IPS DF 6.9 (cell line): ENCODE measurements at regions not wholly inside any gene's neighbourhood (a gene's known extent, or its start where the extent isn't known, plus 50 kb on each side); places are given as distances from the start of the nearest gene placed in this dataset.
A peak's percentile ranks its signal among the peaks of the same experiment; 100 is the strongest.

Source experiments
- DNase-seq: peaks from one replicate; pipeline ENCODE4 v3.0.0-alpha.2; 2013; ENCODE audit warnings: low read depth, low spot score
- H3K27ac ChIP-seq: one replicate; pipeline ENCODE4 v1.5.1; 2013; ENCODE audit warnings: low read length, control low read depth
- H3K27me3 ChIP-seq: 2 replicates; pipeline ENCODE4 v1.6.1; 2013; ENCODE audit warnings: mild to moderate bottlenecking, low read length; ENCODE audit not compliant: control insufficient read depth, insufficient read depth
- H3K36me3 ChIP-seq: 2 replicates; pipeline ENCODE4 v1.6.1; 2013; ENCODE audit warnings: low read length; ENCODE audit not compliant: control insufficient read depth, insufficient read depth
- H3K4me1 ChIP-seq: 2 replicates; pipeline ENCODE4 v1.6.1; 2013; ENCODE audit warnings: low read length; ENCODE audit not compliant: control insufficient read depth, insufficient read depth
- H3K4me3 ChIP-seq: 2 replicates; pipeline ENCODE4 v1.5.1; 2013; ENCODE audit warnings: mild to moderate bottlenecking, low read length
- H3K9me3 ChIP-seq: 2 replicates; pipeline ENCODE4 v1.6.1; 2013; ENCODE audit warnings: low read length, inconsistent platforms; ENCODE audit not compliant: control insufficient read depth, insufficient read depth
- WGBS: extraction: QIAGEN DNeasy Blood & Tissue Kit; methylation state at CpG from one replicate; pipeline ENCODE4 v1.1.7; 2013; ENCODE audit warnings: mixed read lengths, missing lambda C conversion rate; ENCODE audit not compliant: insufficient read length, insufficient coverage; 5-methylcytosine and 5-hydroxymethylcytosine counted together

DNA sequence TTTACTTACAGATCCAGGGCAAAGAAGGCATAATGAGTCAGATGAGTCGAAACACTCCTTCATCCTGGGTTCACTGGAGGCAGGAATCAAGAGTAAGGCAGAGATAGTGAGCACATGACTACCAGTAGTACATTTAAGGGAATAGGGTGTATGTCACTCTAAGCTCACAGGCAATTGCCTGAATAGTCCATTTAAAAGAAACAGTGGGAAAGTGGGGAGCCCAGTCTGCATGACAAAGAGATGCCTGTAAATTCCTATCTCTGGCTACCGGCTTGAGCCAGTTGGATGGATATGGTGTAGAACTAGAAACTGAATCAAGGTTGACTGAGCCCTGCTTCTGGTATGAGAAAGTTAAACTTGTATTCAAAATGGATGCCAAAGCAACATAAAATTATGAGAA is 861.5 kb upstream of the ZWINT start:
- no CpG with 5 or more reads among the region's 2 CpGs for WGBS
- peak; percentile 73 for DNase-seq
- Histone ChIP-seq H3K9me3 (no peaks in the 10 kb centered on the region), H3K27me3 (no peaks in the 10 kb centered on the region), H3K4me3 (no peak overlapping the region; the same call in 1 of the 2 replicates), H3K36me3 (no peaks in the 10 kb centered on the region), H3K27ac (peak overlapping the region; percentile 44), H3K4me1 (no peaks in the 10 kb centered on the region)

DNA sequence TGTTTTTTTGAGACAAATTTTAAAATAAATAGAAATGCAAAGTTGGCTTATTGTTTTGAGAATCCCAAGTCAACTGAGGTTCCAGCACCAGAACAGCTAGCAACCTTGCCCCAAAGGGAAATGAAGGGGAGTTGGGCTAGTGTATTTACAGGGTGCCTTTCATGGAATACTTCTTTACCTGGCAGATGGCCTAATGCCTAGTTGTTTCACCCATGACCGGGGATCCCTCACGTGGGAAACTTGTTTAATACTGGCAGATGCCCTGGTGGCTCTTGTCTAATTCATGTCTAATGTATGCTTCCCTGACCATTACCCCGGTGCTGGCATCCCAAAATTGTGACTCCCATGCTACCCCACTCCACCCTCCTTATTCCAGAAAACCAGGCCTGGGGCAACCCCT is 861.1 kb upstream of the ZWINT start:
- Histone ChIP-seq H3K4me3 (peak overlapping the region; percentile 21; the same call in 1 of the 2 replicates), H3K9me3 (no peaks in the 10 kb centered on the region), H3K27ac (peak overlapping the region; percentile 44), H3K27me3 (no peaks in the 10 kb centered on the region), H3K36me3 (no peaks in the 10 kb centered on the region), H3K4me1 (no peaks in the 10 kb centered on the region)
- no peak for DNase-seq
- no CpG with 5 or more reads among the region's 3 CpGs for WGBS

DNA sequence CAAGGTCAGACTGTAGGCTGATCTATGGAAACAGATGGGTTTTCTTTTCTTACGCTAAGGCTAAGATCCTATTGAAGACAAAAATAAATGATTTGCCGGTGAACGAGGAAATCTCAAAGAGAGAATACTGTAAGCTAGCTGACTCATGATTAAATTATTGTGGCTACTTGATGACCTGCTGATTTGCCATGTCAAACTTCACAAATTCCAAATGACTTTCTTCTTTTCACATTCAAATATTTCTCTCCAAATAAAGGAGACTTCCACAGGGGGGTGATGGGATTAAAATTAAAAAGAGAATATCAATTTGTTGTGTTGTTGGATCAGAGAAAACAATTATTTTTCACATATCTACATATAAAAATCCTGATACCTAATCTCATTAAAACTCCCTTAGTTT is 860.6 kb upstream of the ZWINT start:
- DNase-seq: no peak
- peak overlapping the region; percentile 9; the same call in 1 of the 2 replicates for H3K4me3 ChIP-seq
- H3K27me3 ChIP-seq: no peaks in the 10 kb centered on the region
- no peaks in the 10 kb centered on the region for H3K9me3 ChIP-seq
- H3K27ac ChIP-seq: no peak overlapping the region
- H3K4me1 ChIP-seq: no peaks in the 10 kb centered on the region
- WGBS: no CpG with 5 or more reads among the region's 3 CpGs
- no peaks in the 10 kb centered on the region for H3K36me3 ChIP-seq

DNA sequence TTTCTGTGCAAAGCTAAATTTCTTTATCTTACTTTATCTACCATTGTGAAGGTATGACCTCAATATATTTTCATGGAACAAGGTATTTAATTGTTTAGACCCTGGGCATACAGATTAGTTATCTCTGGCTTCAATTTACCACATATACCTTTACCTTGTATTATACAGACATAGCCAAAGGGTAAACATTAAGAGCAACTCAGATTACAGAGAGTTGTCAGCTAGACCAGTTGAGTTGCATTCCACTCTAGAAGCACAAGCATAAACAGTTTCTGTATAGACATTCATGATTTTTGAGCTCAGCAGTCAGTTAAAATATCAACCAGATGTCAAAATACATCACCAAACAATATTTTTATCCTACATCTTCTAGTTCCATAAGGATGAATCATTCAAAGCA is 857.3 kb upstream of the ZWINT start:
- H3K4me1 ChIP-seq: no peaks in the 10 kb centered on the region
- no peaks in the 10 kb centered on the region for H3K36me3 ChIP-seq
- no peaks in the 10 kb centered on the region for H3K9me3 ChIP-seq
- DNase-seq: no peak
- H3K27ac ChIP-seq: no peak overlapping the region
- no peak overlapping the region for H3K4me3 ChIP-seq
- no peaks in the 10 kb centered on the region for H3K27me3 ChIP-seq

DNA sequence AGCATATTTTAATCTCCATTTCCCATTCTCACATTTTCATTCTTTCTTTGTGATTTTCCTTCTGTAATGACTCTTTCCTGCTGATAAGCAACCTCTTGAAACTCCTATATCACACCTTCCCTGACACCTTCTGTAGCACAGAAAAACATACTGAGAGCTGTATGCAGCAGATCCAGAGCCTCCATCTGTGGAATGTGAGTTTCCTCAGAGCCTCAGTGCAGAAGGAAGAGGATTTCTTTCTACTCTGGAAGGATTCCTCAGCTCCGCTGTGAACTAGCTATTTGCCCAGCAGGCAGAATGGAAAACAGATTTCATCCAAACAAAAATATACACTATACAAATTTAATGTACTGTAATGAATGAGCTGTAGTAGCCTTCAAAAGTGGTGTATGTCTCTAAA is 841.3 kb upstream of the ZWINT start:
- H3K4me3 ChIP-seq: no peak overlapping the region
- H3K36me3 ChIP-seq: no peaks in the 10 kb centered on the region
- H3K27ac ChIP-seq: no peak overlapping the region
- WGBS: no CpG with 5 or more reads among the region's 1 CpG
- no peak for DNase-seq
- no peaks in the 10 kb centered on the region for H3K4me1 ChIP-seq
- no peaks in the 10 kb centered on the region for H3K9me3 ChIP-seq
- H3K27me3 ChIP-seq: no peaks in the 10 kb centered on the region

DNA sequence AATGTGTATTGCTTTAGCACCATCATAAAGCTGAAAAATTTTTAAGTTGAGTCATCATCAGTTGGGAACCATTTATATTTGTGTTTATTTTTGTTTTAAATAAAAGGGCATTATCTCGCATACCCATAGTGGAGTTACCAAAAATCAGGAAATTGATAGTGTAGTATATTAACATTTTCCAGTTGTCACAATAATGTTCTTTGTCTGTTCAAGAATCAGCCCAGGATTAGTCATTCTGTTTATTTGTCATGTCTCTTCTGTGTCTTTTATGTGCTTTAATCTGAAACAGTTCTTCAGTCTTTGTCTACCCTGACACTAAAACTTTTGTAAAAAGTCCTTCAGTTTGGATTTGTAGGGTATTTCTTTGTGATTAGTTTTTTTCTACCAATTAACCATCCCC is 827.8 kb upstream of the ZWINT start:
- no CpG with 5 or more reads among the region's 1 CpG for WGBS
- no peaks in the 10 kb centered on the region for H3K4me1 ChIP-seq
- H3K36me3 ChIP-seq: no peaks in the 10 kb centered on the region
- no peak overlapping the region for H3K4me3 ChIP-seq
- no peak for DNase-seq
- no peaks in the 10 kb centered on the region for H3K9me3 ChIP-seq
- no peaks in the 10 kb centered on the region for H3K27me3 ChIP-seq
- no peak overlapping the region for H3K27ac ChIP-seq

DNA sequence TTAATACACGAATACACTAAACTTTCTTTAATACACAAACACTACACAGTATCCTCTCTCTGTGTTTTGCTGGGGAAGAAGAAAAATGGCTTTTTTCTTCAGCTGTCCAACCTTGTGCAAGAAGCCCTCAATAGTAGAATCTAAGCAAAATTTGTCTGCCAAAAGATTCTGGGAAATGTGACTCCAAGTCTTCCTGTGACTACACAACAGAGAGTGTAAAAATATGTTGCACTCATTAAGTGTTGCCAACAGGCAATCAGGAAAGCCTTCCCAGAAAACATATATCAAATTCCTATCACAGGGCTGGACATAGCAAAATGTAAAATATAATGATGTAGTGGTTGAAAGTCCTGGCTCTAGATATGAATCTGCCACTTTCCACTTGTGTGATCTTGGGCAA is 825.1 kb upstream of the ZWINT start:
- no peaks in the 10 kb centered on the region for H3K4me1 ChIP-seq
- no peak overlapping the region for H3K27ac ChIP-seq
- no peaks in the 10 kb centered on the region for H3K36me3 ChIP-seq
- H3K9me3 ChIP-seq: no peaks in the 10 kb centered on the region
- no peaks in the 10 kb centered on the region for H3K27me3 ChIP-seq
- no peak overlapping the region for H3K4me3 ChIP-seq
- no peak for DNase-seq
- no CpG with 5 or more reads among the region's 1 CpG for WGBS

DNA sequence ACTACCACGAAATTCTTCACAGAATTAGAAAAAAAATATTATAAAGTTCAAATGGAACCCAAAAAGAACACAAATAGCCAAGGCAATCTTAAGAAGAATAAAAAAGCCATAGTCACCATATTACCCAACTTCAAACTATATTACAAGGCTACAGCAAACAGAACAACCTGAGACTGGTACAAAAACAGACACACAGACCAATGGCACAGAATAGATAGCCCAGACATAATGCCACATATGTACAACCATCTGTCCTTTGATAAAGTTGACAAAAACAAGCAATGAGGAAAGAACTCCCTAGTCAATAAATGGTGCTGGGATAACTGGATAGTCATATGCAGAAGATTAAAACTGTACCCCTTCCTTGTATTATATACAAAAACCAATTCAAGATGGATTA is 808.5 kb upstream of the ZWINT start:
- H3K9me3 ChIP-seq: no peaks in the 10 kb centered on the region
- DNase-seq: no peak
- H3K27ac ChIP-seq: no peak overlapping the region
- H3K4me3 ChIP-seq: no peak overlapping the region
- no peaks in the 10 kb centered on the region; the same call in 1 of the 2 replicates for H3K4me1 ChIP-seq
- no CpG with 5 or more reads among the region's 1 CpG for WGBS
- H3K27me3 ChIP-seq: no peaks in the 10 kb centered on the region
- H3K36me3 ChIP-seq: no peaks in the 10 kb centered on the region

DNA sequence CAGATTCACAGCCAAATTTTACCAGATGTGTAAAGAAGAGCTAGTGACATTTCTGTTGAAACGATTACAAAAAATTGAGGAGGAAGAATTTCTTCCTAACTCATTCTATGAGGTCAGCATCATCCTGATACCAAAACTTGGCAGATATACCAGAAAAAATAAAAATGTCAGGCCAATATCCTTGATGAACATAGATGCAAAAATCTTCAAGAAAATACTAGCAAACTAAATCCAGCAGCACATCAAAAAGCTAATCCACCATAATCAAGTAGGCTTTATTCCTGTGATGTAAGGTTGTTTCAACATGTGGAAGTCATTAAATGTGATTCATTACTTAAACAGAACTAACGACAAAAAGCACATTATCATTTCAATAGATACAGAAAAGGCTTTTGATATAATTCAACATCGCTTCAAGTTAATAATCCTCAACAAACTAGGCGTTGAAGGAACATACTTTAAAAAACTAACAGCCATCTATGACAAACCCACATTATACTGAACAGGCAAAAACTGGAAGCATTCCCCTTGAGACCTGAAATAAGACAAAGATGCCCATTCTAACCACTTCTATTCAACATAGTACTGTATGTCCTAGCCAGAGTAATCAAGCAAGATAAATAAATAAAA is 807.7 kb upstream of the ZWINT start:
- DNase-seq: no peak
- no peaks in the 10 kb centered on the region for H3K9me3 ChIP-seq
- no peaks in the 10 kb centered on the region; the same call in 1 of the 2 replicates for H3K4me1 ChIP-seq
- no CpG with 5 or more reads among the region's 4 CpGs for WGBS
- no peak overlapping the region for H3K27ac ChIP-seq
- H3K36me3 ChIP-seq: no peaks in the 10 kb centered on the region
- H3K4me3 ChIP-seq: no peak overlapping the region
- no peaks in the 10 kb centered on the region for H3K27me3 ChIP-seq

DNA sequence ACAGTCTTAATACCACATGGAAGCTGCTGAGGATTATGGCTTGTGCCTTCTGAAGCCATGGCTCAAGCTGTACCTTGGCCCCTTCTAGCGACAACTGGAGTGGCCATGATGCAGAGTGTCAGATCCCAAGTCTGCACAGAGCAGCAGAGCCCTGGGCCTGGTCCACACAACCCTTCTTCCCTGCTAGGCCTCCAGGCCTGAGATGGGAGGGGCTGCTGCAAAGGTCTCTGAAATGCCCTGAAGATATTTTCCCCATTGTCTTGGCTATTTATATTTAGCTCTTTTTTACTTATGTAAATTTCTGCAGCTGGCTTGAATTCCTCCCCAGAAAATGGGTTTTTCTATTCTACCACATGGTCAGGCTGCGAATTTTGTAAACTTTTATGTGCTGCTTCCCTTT is 804.6 kb upstream of the ZWINT start:
- no peak for DNase-seq
- Histone ChIP-seq H3K27me3 (no peaks in the 10 kb centered on the region), H3K4me3 (no peak overlapping the region), H3K27ac (no peak overlapping the region), H3K36me3 (no peaks in the 10 kb centered on the region), H3K9me3 (no peaks in the 10 kb centered on the region), H3K4me1 (no peaks in the 10 kb centered on the region; the same call in 1 of the 2 replicates)
- no CpG with 5 or more reads among the region's 2 CpGs for WGBS

DNA sequence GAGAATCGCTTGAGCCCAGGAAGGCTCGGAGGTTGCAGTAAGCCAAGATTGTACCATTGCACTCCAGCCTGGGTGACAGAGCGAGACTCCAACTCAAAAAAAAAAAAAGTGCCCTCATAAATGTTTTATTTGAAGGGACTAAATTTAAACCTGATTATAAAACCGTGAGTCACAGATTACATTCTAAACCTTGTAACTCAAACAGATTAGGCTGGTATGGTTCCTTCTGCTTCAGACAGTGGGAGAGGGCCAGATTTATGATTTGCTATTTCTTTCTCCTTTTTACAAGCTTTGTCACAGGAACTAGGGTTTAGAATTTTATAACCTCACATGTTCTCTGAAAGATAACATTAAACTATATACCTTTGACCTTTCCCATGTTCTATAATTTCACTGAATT is 801.2 kb upstream of the ZWINT start:
- no peaks in the 10 kb centered on the region for H3K36me3 ChIP-seq
- no peak overlapping the region for H3K27ac ChIP-seq
- no peak overlapping the region for H3K4me3 ChIP-seq
- no peaks in the 10 kb centered on the region; the same call in 1 of the 2 replicates for H3K4me1 ChIP-seq
- no peak for DNase-seq
- H3K9me3 ChIP-seq: no peaks in the 10 kb centered on the region
- H3K27me3 ChIP-seq: no peaks in the 10 kb centered on the region
- no CpG with 5 or more reads among the region's 4 CpGs for WGBS
